ENCODE measurements at regions not wholly inside any gene's neighbourhood (a gene's known extent, or its start where the extent isn't known, plus 50 kb on each side); places are given as distances from the start of the nearest gene placed in this dataset.

DNA sequence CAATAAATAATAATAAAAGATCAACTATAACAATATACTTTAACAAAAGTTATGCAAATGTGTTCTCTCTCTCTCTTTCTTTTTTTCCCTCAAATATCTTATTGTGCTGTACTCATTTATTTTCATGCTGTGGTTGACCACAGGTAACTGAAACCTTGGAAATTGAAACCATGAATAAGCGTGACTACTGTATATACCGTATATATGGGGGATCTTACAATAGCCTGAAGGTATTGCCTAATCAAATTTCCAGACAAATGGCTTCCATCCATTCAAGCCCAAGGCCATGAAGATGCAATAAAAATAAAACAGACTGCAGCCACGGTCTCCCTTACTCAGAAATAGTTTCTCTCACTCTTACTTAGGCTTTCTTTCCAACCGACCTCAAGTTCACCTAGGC is 98.3 kb downstream of the SLITRK6 start:
- TF ChIP-seq, protein P1, sequence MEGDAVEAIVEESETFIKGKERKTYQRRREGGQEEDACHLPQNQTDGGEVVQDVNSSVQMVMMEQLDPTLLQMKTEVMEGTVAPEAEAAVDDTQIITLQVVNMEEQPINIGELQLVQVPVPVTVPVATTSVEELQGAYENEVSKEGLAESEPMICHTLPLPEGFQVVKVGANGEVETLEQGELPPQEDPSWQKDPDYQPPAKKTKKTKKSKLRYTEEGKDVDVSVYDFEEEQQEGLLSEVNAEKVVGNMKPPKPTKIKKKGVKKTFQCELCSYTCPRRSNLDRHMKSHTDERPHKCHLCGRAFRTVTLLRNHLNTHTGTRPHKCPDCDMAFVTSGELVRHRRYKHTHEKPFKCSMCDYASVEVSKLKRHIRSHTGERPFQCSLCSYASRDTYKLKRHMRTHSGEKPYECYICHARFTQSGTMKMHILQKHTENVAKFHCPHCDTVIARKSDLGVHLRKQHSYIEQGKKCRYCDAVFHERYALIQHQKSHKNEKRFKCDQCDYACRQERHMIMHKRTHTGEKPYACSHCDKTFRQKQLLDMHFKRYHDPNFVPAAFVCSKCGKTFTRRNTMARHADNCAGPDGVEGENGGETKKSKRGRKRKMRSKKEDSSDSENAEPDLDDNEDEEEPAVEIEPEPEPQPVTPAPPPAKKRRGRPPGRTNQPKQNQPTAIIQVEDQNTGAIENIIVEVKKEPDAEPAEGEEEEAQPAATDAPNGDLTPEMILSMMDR (IDR thresholded peaks at IDR 0.05; ENCODE audit: insufficient read depth, low read depth, low read length, missing control alignments): no peak
- H3K4me3 ChIP-seq (ENCODE audit: low read depth, low read length): no peak overlapping the region
- no peak for DNase-seq (ENCODE audit: low read depth)

DNA sequence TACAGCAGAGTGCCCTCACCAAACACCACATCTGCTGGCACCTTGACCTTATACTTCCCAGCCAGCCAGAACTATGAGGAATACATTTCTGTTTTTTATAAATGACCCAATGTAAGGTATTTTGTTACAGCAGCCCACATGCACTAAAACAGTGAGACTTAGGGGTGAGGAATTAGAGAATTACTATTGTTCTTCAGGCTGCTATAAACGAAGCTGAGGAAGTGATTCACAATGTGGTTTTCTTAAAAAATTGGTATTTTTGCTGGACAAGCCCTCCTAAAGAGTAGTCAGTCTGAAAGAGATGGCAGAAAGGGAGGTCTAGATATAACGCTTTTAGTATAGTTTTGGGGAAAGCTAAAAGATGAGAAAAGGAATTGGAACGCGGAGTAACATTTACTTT is 101.0 kb downstream of the SLITRK6 start:
- no peak overlapping the region for H3K4me3 ChIP-seq (ENCODE audit: low read depth, low read length)
- TF ChIP-seq, protein P1 (IDR thresholded peaks at IDR 0.05; ENCODE audit: insufficient read depth, low read depth, low read length, missing control alignments): no peak
- DNase-seq (ENCODE audit: low read depth): no peak

DNA sequence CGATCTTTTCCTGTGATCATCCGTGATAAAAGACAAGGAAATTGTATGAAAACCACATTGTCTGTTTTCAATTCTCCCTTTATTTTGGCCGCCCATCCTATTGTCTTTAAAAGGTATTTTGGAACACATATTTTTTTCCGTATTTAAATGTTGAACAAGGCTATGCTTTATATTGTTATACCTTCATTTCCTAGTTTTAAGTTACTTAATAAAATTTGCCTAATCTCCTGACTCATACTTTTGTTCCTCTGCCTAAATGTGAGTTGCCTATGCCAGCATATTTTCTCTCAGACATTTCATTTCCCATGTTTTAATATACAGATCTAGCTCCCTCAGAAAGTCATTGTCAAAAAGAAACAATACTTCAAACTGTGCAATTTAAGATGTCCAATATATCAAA is 104.2 kb downstream of the SLITRK6 start:
- TF ChIP-seq, protein P1 (IDR thresholded peaks at IDR 0.05; ENCODE audit: insufficient read depth, low read depth, low read length, missing control alignments): no peak

GRCh38 chr13:85693889-85694511 is 105.2 kb downstream of the SLITRK6 start:
- DNase-seq (ENCODE audit: low read depth): no peak
- no peak overlapping the region for H3K4me3 ChIP-seq (ENCODE audit: low read depth, low read length)
- TF ChIP-seq, protein P1 (IDR thresholded peaks at IDR 0.05; ENCODE audit: insufficient read depth, low read depth, low read length, missing control alignments): no peak

More for the DNA sequence above, 104.2 kb downstream of the SLITRK6 start:
- no peak overlapping the region for H3K4me3 ChIP-seq (ENCODE audit: low read depth, low read length)
- no peak for DNase-seq (ENCODE audit: low read depth)

DNA sequence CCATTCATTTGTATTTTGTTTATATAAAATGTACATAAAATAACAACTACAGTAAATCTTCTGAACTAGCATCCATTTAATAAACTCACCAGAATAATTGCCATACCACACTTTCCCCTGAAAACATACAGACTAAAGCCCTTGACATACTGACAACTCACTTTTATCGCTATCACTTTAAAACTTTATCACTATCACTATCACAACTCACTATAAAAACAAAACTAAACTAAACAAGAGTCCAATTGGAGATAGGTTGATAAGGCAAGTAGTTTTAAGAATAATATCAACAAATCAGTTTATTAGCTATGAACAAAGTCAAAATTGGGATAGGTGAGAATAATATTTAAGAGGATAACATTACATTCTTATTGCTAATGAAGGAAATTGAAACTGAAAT is 108.9 kb downstream of the SLITRK6 start:
- no peak for DNase-seq (ENCODE audit: low read depth)
- no peak overlapping the region for H3K4me3 ChIP-seq (ENCODE audit: low read depth, low read length)
- TF ChIP-seq, protein P1 (IDR thresholded peaks at IDR 0.05; ENCODE audit: insufficient read depth, low read depth, low read length, missing control alignments): no peak

DNA sequence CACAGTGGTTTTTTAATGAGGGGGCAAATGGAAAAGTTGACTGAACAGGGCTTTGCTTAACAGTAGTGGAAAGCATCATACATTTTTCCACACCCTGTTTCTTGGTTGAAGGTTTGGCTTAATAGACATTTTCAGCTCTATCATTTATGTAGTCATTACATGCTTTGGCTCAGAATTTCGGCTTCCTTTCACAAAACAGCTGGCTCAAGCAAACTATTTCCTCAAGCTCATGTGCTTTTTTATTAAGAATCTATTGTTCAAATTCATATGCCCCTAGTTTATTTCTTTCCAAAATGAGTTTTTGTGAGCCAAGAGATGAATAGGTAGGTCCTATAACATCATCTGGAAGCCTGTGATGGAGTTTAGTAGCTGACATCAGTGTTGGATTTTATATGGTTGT is 113.8 kb downstream of the SLITRK6 start:
- TF ChIP-seq, protein P1 (IDR thresholded peaks at IDR 0.05; ENCODE audit: insufficient read depth, low read depth, low read length, missing control alignments): no peak
- no peak for DNase-seq (ENCODE audit: low read depth)
- H3K4me3 ChIP-seq (ENCODE audit: low read depth, low read length): no peak overlapping the region

Measured in GM12865 (cell line).